Type B pancreatic cell (in vitro differentiated cells): ENCODE measurements at regions not wholly inside any gene's neighbourhood (a gene's known extent, or its start where the extent isn't known, plus 50 kb on each side); places are given as distances from the start of the nearest gene placed in this dataset.
A peak's percentile ranks its signal among the peaks of the same experiment; 100 is the strongest.

ENCODE experiments used
- DNase-seq: peaks from one replicate; pipeline ENCODE4 v3.0.0; 2021; ENCODE audit warnings: mixed read lengths; ENCODE audit not compliant: unreplicated experiment; ENCODE audit errors: extremely low spot score
- H3K27ac Mint-ChIP-seq: 2 replicates; pipeline ENCODE4 v1.8.0; 2021; ENCODE audit warnings: mild to moderate bottlenecking, mixed read lengths
- H3K27me3 Mint-ChIP-seq: 2 replicates; pipeline ENCODE4 v1.8.0; 2021; ENCODE audit warnings: mixed read lengths
- H3K36me3 Mint-ChIP-seq: 2 replicates; pipeline ENCODE4 v1.8.0; 2021; ENCODE audit warnings: mixed read lengths
- H3K4me1 Mint-ChIP-seq: one replicate; pipeline ENCODE4 v1.8.0; 2021; ENCODE audit warnings: mixed read lengths; ENCODE audit not compliant: unreplicated experiment
- H3K4me3 Mint-ChIP-seq: 2 replicates; pipeline ENCODE4 v1.8.0; 2021; ENCODE audit warnings: mild to moderate bottlenecking, mixed read lengths
- H3K9me3 Mint-ChIP-seq: 2 replicates; pipeline ENCODE4 v1.8.0; 2021; ENCODE audit warnings: mixed read lengths
- TF ChIP-seq, protein P1 (sequence below): fragments of 200-600 bp; sonication (generic); conservative IDR thresholded peaks from 2 replicates; pipeline ENCODE4 v1.5.0; 2021; ENCODE audit warnings: antibody characterized with exemption, mild to moderate bottlenecking

DNA sequence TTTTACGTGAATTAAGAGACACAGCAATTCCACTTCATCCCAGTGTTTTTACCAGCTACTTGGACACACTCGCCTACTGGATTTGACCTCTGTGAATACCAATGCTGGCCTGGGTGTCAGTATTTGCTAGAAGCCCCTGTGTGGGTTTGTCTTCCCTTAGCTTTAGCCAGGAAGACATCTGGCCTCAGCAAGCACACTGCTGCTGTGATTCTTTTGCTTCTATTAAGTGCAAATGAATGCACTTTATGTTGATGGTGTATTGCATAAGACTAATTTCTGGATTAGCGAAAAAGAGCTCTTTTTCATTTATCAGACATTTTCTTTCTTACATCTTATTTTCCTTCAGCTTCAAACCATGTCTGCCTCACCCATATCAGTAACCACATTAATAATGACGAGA lies 140.0 kb downstream of the CHRM3 start:
- Mint-ChIP-seq H3K36me3 (no peaks in the 10 kb centered on the region), H3K9me3 (no peaks in the 10 kb centered on the region), H3K4me1 (no peaks in the 10 kb centered on the region), H3K4me3 (no peak overlapping the region), H3K27me3 (no peaks in the 10 kb centered on the region), H3K27ac (no peak overlapping the region)
- TF ChIP-seq, protein P1, sequence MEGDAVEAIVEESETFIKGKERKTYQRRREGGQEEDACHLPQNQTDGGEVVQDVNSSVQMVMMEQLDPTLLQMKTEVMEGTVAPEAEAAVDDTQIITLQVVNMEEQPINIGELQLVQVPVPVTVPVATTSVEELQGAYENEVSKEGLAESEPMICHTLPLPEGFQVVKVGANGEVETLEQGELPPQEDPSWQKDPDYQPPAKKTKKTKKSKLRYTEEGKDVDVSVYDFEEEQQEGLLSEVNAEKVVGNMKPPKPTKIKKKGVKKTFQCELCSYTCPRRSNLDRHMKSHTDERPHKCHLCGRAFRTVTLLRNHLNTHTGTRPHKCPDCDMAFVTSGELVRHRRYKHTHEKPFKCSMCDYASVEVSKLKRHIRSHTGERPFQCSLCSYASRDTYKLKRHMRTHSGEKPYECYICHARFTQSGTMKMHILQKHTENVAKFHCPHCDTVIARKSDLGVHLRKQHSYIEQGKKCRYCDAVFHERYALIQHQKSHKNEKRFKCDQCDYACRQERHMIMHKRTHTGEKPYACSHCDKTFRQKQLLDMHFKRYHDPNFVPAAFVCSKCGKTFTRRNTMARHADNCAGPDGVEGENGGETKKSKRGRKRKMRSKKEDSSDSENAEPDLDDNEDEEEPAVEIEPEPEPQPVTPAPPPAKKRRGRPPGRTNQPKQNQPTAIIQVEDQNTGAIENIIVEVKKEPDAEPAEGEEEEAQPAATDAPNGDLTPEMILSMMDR: no peak
- DNase-seq: no peak

DNA sequence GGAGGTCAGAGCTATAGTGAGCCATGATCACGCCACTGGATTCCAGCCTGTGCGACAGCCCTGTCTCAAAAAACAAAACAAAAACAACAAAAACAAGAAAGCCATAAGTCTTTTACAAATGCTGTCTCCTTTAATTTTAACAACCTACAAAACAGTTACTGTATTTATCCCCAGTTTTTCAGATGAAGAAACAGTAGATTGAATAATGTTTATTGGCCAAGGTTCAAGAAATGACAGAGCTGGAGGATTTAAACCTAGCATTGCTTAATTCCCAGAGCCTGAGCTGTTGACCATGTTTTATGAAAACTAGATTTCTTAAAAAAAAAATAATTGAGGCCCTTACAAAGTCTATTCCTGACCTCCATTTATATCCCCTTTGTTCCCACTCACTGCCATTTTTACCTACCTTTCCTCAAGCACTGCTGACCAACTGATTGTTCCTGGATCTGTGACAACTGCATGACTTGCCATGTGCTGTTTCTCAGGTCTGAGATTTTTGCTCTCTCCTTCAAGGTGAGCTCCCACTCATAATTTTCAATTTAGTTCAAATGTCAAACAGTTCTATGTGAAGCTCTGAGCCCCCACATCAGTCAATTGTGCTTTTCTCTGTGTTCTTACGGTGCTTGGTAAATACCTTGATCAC lies 140.8 kb downstream of the CHRM3 start:
- TF ChIP-seq, protein P1: no peak
- no peak overlapping the region for H3K27ac Mint-ChIP-seq
- DNase-seq: no peak
- H3K4me1 Mint-ChIP-seq: no peaks in the 10 kb centered on the region
- H3K36me3 Mint-ChIP-seq: no peaks in the 10 kb centered on the region
- H3K9me3 Mint-ChIP-seq: no peaks in the 10 kb centered on the region
- no peak overlapping the region for H3K4me3 Mint-ChIP-seq
- H3K27me3 Mint-ChIP-seq: no peaks in the 10 kb centered on the region

DNA sequence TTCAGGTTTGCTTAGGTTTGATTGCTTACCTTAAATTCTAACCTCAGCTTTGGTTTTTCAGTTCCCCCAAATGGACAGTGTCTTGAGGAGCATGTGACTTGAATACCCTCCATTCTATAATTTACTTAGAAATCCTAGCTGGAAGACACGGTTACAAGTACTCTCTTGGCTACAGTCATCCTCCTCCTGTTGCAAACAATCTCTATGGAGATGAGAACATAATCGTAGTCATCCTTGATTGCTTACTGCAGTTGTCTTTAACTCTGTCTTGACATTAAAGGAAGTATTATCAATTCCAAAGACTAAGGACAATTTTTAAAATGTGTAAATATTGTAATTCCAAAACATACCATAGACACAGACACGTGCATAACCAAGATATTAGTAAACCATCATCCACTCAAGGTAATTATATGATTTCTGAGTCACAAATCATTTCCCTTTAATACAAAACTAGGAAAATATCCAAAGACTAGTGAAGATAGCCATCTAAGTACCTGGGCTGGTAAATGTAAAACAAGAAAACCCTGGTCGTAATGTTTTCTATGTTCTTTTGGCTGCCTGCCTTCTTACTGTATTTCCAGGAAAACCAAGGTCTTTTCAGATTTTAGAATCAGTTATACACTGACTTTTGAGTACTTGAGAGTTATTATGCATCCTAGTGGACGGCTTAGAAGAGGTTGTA lies 149.9 kb downstream of the CHRM3 start:
- Mint-ChIP-seq H3K4me3 (no peak overlapping the region), H3K27ac (no peak overlapping the region), H3K9me3 (no peaks in the 10 kb centered on the region), H3K4me1 (peaks cover 12% of the 10 kb centered on the region), H3K27me3 (peaks cover 3% of the 10 kb centered on the region), H3K36me3 (no peaks in the 10 kb centered on the region)
- TF ChIP-seq, protein P1: no peak
- no peak for DNase-seq

DNA sequence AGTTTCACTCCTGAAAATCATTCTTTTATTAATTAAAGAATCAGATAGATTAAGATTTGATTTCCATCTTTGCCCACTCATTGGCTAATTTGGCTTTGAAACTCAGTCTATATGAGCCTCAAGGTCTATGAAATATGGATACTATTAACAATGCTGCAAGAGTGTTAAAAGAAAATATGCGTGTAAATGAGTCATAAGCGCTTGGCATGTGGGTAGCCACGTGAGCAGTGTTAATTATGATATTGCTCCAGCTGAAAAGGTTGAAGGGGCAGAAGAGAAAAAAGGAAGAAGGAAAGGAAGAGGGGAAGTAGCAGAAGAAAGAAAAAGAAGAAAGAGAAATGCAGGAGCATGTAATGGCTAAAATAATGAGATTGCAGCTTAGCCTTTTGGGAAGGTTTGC lies 151.4 kb downstream of the CHRM3 start:
- TF ChIP-seq, protein P1: no peak
- no peaks in the 10 kb centered on the region for H3K9me3 Mint-ChIP-seq
- H3K4me1 Mint-ChIP-seq: peaks cover 12% of the 10 kb centered on the region
- H3K36me3 Mint-ChIP-seq: no peaks in the 10 kb centered on the region
- H3K27me3 Mint-ChIP-seq: peaks cover 3% of the 10 kb centered on the region
- H3K4me3 Mint-ChIP-seq: no peak overlapping the region
- no peak overlapping the region for H3K27ac Mint-ChIP-seq
- DNase-seq: no peak

DNA sequence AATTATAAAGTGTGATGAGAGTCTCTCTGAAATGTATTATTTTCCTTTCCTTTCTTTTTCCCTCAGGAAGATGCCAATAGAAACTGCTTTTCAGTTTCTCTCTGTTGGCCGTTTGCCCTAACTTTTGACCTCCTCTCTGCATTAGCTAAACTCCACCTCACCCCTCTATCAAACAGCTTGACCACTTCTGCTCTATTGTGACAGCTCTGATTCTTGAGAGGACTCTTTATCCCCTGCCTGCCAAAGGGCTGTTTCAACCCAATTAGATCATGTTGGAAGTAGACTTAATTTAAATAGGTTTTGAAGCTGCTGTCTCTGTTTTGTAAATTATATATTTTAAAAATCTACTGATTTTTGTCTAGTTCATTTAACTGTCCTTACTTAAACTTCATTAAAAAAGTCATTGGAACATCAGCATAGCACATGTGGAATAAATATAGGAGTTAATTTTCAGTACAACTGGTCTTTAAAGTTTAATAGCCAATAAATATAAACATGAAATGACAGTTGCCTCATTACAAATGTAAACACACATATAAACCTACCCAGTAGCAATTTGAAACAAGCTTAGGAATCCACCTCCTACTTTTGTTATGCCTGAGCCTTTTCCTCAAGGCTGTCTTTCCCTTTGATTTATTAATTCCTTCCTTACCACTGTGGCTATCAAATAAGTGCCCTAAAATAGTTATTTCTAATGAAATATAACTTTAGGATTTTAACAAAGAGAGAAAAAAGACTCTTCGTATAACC lies 152.0 kb downstream of the CHRM3 start:
- TF ChIP-seq, protein P1: no peak
- DNase-seq: no peak
- H3K36me3 Mint-ChIP-seq: no peaks in the 10 kb centered on the region
- no peaks in the 10 kb centered on the region for H3K9me3 Mint-ChIP-seq
- peaks cover 12% of the 10 kb centered on the region for H3K4me1 Mint-ChIP-seq
- no peak overlapping the region for H3K27ac Mint-ChIP-seq
- H3K27me3 Mint-ChIP-seq: peaks cover 3% of the 10 kb centered on the region
- peak overlapping the region; percentile 17 for H3K4me3 Mint-ChIP-seq
